Spleen (tissue), 11 donors: ENCODE measurements at regions not wholly inside any gene's neighbourhood (a gene's known extent, or its start where the extent isn't known, plus 50 kb on each side); places are given as distances from the start of the nearest gene placed in this dataset.

ENCODE experiments used
- DNase-seq: peaks from one replicate; pipeline ENCODE4 v3.0.0-alpha.2; 2020
- H3K27ac ChIP-seq, 8 donors: fragments of 200-600 bp; sonication (generic) in 7 of 8; 1 replicate in 4 of 8; 2 replicates in 4 of 8; pipeline versions ENCODE4 v1.5.0 to v1.8.0; 2016 to 2021; ENCODE audit warnings: inconsistent platforms in 4 of 8, mild to moderate bottlenecking in 4 of 8, moderate library complexity in 1 of 8
- H3K27me3 ChIP-seq, 7 donors: fragments of 200-600 bp; sonication (generic) in 6 of 7; replicated peaks in 1 of 7; 1 replicate in 4 of 7; 2 replicates in 3 of 7; pipeline versions ENCODE4 v1.5.0 to v1.8.0; 2016 to 2021; ENCODE audit warnings: inconsistent platforms in 3 of 7, mild to moderate bottlenecking in 1 of 7
- H3K36me3 ChIP-seq, 6 donors: fragments of 200-600 bp; sonication (generic) in 5 of 6; 1 replicate in 4 of 6; 2 replicates in 2 of 6; pipeline versions ENCODE4 v1.5.0 to v1.8.0; 2016 to 2021; ENCODE audit warnings: inconsistent platforms in 2 of 6
- H3K4me1 ChIP-seq, 6 donors: fragments of 200-600 bp; sonication (generic) in 5 of 6; 1 replicate in 3 of 6; 2 replicates in 3 of 6; pipeline versions ENCODE4 v1.5.0 to v1.8.0; 2016 to 2021; ENCODE audit warnings: inconsistent platforms in 3 of 6
- H3K4me3 ChIP-seq, 8 donors: fragments of 200-600 bp; sonication (generic) in 7 of 8; 1 replicate in 4 of 8; 2 replicates in 4 of 8; pipeline versions ENCODE4 v1.5.0 to v1.8.0; 2016 to 2021; ENCODE audit warnings: inconsistent platforms in 4 of 8, mild to moderate bottlenecking in 4 of 8, moderate library complexity in 2 of 8
- H3K9me3 ChIP-seq, 8 donors: fragments of 200-600 bp; sonication (generic) in 7 of 8; 1 replicate in 4 of 8; 2 replicates in 4 of 8; pipeline versions ENCODE4 v1.5.0 to v1.8.0; 2016 to 2021; ENCODE audit warnings: inconsistent platforms in 4 of 8
- POLR2A ChIP-seq, 3 donors: fragments of 450-650 bp; IDR thresholded peaks; one replicate each; pipeline ENCODE4 v1.5.1; 2017; ENCODE audit warnings: antibody characterized with exemption in 3 of 3, mild to moderate bottlenecking in 1 of 3
- POLR2AphosphoS5 ChIP-seq, 3 donors: sonication (generic); formaldehyde crosslinking; IDR thresholded peaks; one replicate each; pipeline ENCODE4 v1.5.1; 2017; ENCODE audit warnings: antibody characterized with exemption in 3 of 3
- WGBS, 5 donors: extraction: QIAGEN DNeasy Blood & Tissue Kit in 3 of 5; methylation state at CpG; one replicate each; pipeline versions ENCODE4 v1.1.5 to v1.1.7; 2013 to 2018; 5-methylcytosine and 5-hydroxymethylcytosine counted together
- intact Hi-C: fragments of 100-400 bp; cut with DNase I; formaldehyde crosslinking; loops from one replicate; pipeline ENCODE4 v1.15.0; 2023; ENCODE audit warnings: low total_unique reads
- TF ChIP-seq, protein P1 (sequence below), 11 experiments: fragments of 200-600 bp in 7 of 11; fragments of 450-650 bp in 4 of 11; sonication (generic) in 4 of 11; IDR thresholded peaks in 8 of 11; conservative IDR thresholded peaks in 3 of 11; 1 replicate in 7 of 11; 2 replicates in 4 of 11; pipeline versions ENCODE4 v1.4.0 to v1.8.0; 2016 to 2021; ENCODE audit warnings: antibody characterized with exemption in 11 of 11, inconsistent platforms in 4 of 11, mild to moderate bottlenecking in 1 of 11
- donor health status: healthy with polysubstance abuse.
- donor health status: DM: no; HTN: no; CAD: no; lungs with moderate emphysema.
- donor health status: DM: no; HTN: no; CAD: no.
- donor health status: Bipolar disorder and iron deficiency.
- donor health status: healthy.
- donor health status: DM: no; HTN: no; CAD: no.
- donor health status: DM: yes; HTN: yes; CAD: no.

DNA sequence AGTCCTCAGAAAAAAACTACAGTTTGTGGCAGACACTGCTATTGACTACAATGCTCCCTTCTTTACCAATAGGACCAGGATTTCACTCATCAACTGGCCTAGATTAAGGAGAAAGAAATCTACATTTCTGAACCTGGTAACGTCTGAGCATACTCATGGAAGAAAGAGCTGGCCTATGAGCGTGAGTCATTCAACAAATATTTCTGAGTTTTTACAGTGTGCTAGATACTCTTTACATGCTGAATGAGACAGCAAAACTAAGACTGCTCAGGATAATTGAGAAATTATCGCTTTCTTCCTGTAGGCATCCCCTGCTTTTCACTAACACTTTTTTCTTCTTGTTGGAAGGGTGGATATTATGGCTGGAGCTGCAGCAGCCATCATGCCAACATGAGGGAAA is 609.7 kb downstream of the TNS3 start:
- 75 to 94% (median 85%) methylated on average over 3 of the region's 3 CpGs for WGBS, 5 donors
- H3K27me3 ChIP-seq, result no peaks in the 10 kb centered on the region
- TF ChIP-seq POLR2AphosphoS5 (IDR thresholded peaks at IDR 0.05) (no peak), POLR2A (IDR thresholded peaks at IDR 0.05) (no peak)
- TF ChIP-seq, protein P1, sequence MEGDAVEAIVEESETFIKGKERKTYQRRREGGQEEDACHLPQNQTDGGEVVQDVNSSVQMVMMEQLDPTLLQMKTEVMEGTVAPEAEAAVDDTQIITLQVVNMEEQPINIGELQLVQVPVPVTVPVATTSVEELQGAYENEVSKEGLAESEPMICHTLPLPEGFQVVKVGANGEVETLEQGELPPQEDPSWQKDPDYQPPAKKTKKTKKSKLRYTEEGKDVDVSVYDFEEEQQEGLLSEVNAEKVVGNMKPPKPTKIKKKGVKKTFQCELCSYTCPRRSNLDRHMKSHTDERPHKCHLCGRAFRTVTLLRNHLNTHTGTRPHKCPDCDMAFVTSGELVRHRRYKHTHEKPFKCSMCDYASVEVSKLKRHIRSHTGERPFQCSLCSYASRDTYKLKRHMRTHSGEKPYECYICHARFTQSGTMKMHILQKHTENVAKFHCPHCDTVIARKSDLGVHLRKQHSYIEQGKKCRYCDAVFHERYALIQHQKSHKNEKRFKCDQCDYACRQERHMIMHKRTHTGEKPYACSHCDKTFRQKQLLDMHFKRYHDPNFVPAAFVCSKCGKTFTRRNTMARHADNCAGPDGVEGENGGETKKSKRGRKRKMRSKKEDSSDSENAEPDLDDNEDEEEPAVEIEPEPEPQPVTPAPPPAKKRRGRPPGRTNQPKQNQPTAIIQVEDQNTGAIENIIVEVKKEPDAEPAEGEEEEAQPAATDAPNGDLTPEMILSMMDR (IDR thresholded peaks at IDR 0.05 in 8 of 11, conservative IDR thresholded peaks at IDR 0.05 in 3 of 11), result no peak
- H3K36me3 ChIP-seq, result no peaks in the 10 kb centered on the region
- peaks cover 0 to 10% (median 3%) of the 10 kb centered on the region in 8 donors for H3K9me3 ChIP-seq
- intact Hi-C loops, result no loop called here
- DNase-seq, result no peak
- H3K4me3 ChIP-seq, result no peak overlapping the region
- no peak overlapping the region for H3K27ac ChIP-seq
- H3K4me1 ChIP-seq, result no peaks in the 10 kb centered on the region

GRCh38 chr7:46970476-46970875 is 611.4 kb downstream of the TNS3 start:
- Histone ChIP-seq H3K36me3 (no peaks in the 10 kb centered on the region), H3K4me3 (no peak overlapping the region), H3K27me3 (no peaks in the 10 kb centered on the region), H3K27ac (no peak overlapping the region), H3K9me3 (peaks cover 7 to 27% (median 20%) of the 10 kb centered on the region in 8 donors), H3K4me1 (no peaks in the 10 kb centered on the region)
- intact Hi-C loops, result no loop called here
- DNase-seq, result no peak
- 78 to 90% (median 88%) methylated on average over 1 of the region's 1 CpG for WGBS, 5 donors
- TF ChIP-seq, protein P1 (IDR thresholded peaks at IDR 0.05 in 8 of 11, conservative IDR thresholded peaks at IDR 0.05 in 3 of 11), result no peak
- TF ChIP-seq POLR2AphosphoS5 (IDR thresholded peaks at IDR 0.05) (no peak), POLR2A (IDR thresholded peaks at IDR 0.05) (no peak)

- DNase-seq, result no peak
- TF ChIP-seq POLR2A (IDR thresholded peaks at IDR 0.05) (no peak), POLR2AphosphoS5 (IDR thresholded peaks at IDR 0.05) (no peak)
- TF ChIP-seq, protein P1 (IDR thresholded peaks at IDR 0.05 in 8 of 11, conservative IDR thresholded peaks at IDR 0.05 in 3 of 11), result no peak
- WGBS, 5 donors, result 77 to 95% (median 88%) methylated on average over 5 of the region's 5 CpGs
- peaks cover 7 to 31% (median 24%) of the 10 kb centered on the region in 8 donors for H3K9me3 ChIP-seq
- H3K27ac ChIP-seq, result no peak overlapping the region
- intact Hi-C loops, result no loop called here
- H3K4me3 ChIP-seq, result no peak overlapping the region
- no peaks in the 10 kb centered on the region for H3K4me1 ChIP-seq
- no peaks in the 10 kb centered on the region for H3K36me3 ChIP-seq
- H3K27me3 ChIP-seq, result no peaks in the 10 kb centered on the region
These were observed 611.8 kb downstream of the TNS3 start for GRCh38 chr7:46970131-46970430.

- intact Hi-C loops, result no loop called here
- no peak for TF ChIP-seq POLR2AphosphoS5 (IDR thresholded peaks at IDR 0.05)
- TF ChIP-seq, protein P1 (IDR thresholded peaks at IDR 0.05 in 8 of 11, conservative IDR thresholded peaks at IDR 0.05 in 3 of 11), result no peak
- no peak for TF ChIP-seq POLR2A (IDR thresholded peaks at IDR 0.05)
These were observed 612.4 kb downstream of the TNS3 start for GRCh38 chr7:46969303-46970130.

More at GRCh38 chr7:46969303-46970130, 612.4 kb downstream of the TNS3 start:
- no peak for DNase-seq
- WGBS, 5 donors, result 76 to 88% (median 82%) methylated on average over 12 of the region's 12 CpGs
- H3K4me3 ChIP-seq, result no peak overlapping the region
- no peaks in the 10 kb centered on the region for H3K27me3 ChIP-seq
- H3K27ac ChIP-seq, result no peak overlapping the region
- H3K36me3 ChIP-seq, result no peaks in the 10 kb centered on the region
- peaks cover 10 to 37% (median 30%) of the 10 kb centered on the region in 8 donors for H3K9me3 ChIP-seq
- no peaks in the 10 kb centered on the region for H3K4me1 ChIP-seq
